PFSK-1 (cell line): ENCODE measurements at regions not wholly inside any gene's neighbourhood (a gene's known extent, or its start where the extent isn't known, plus 50 kb on each side); places are given as distances from the start of the nearest gene placed in this dataset.

Source experiments
- FOXP2 ChIP-seq: optimal IDR thresholded peaks from 2 replicates; pipeline ENCODE3; 2011; ENCODE audit warnings: borderline replicate concordance, control low read depth, inconsistent platforms; ENCODE audit not compliant: insufficient read depth; ENCODE audit errors: extremely low read length, extremely low read depth
- POLR2AphosphoS5 ChIP-seq: IDR thresholded peaks from 2 replicates; pipeline ENCODE4 v1.6.1; 2012; ENCODE audit warnings: low read depth, mild to moderate bottlenecking, control low read depth, low read length, moderate library complexity
- SIN3A ChIP-seq: IDR thresholded peaks from 2 replicates; pipeline ENCODE4 v1.6.1; 2012; ENCODE audit warnings: mild to moderate bottlenecking, low read length, moderate library complexity, borderline replicate concordance; ENCODE audit not compliant: insufficient read depth
- TAF1 ChIP-seq: IDR thresholded peaks from 2 replicates; pipeline ENCODE4 v1.6.1; 2012; ENCODE audit warnings: low read length, control low read depth, borderline replicate concordance; ENCODE audit not compliant: insufficient read depth
- TF ChIP-seq, protein P1 (sequence below), 2 experiments: IDR thresholded peaks; 2 replicates each; pipeline versions ENCODE4 v1.6.1 to v1.8.0; 2011 to 2012; ENCODE audit warnings: low read depth in 2 of 2, low read length in 2 of 2, control low read depth in 1 of 2, inconsistent platforms in 1 of 2, mild to moderate bottlenecking in 1 of 2, moderate library complexity in 1 of 2; ENCODE audit not compliant: insufficient read depth in 1 of 2

DNA sequence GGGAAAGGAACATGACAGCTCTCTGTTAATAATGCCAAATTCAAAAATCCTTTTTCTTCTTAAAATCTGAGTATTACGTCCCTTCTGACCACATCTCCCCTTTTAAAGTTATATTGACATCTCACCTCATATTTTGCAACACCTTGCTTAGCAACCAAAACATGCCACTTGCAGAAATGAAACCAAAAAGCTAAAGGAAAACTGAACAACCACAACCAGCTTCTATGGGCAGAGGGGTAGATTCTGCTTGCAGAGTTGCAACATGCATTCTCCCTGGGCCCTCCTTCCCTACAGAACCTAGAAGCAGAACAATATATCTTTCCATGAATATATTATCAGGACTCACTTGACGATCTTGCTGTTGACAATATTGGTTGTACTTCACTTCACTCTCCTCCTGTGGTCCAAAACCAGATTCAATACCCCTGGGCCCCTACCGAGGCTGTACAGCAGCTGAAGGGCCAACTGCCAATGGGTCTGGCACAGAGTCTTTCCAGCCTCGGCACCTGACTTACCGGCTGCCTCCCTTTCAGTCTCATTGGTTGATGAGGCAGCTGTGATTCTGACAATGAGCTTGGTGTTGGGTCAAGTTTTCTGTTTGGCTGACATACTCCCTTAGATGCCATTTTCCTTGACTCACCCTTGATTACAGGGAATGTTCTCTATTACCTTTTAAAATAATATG lies 616.6 kb downstream of the ZEB2 start:
- TF ChIP-seq TAF1 (no peak), SIN3A (no peak), POLR2AphosphoS5 (no peak), FOXP2 (no peak)
- TF ChIP-seq, protein P1, sequence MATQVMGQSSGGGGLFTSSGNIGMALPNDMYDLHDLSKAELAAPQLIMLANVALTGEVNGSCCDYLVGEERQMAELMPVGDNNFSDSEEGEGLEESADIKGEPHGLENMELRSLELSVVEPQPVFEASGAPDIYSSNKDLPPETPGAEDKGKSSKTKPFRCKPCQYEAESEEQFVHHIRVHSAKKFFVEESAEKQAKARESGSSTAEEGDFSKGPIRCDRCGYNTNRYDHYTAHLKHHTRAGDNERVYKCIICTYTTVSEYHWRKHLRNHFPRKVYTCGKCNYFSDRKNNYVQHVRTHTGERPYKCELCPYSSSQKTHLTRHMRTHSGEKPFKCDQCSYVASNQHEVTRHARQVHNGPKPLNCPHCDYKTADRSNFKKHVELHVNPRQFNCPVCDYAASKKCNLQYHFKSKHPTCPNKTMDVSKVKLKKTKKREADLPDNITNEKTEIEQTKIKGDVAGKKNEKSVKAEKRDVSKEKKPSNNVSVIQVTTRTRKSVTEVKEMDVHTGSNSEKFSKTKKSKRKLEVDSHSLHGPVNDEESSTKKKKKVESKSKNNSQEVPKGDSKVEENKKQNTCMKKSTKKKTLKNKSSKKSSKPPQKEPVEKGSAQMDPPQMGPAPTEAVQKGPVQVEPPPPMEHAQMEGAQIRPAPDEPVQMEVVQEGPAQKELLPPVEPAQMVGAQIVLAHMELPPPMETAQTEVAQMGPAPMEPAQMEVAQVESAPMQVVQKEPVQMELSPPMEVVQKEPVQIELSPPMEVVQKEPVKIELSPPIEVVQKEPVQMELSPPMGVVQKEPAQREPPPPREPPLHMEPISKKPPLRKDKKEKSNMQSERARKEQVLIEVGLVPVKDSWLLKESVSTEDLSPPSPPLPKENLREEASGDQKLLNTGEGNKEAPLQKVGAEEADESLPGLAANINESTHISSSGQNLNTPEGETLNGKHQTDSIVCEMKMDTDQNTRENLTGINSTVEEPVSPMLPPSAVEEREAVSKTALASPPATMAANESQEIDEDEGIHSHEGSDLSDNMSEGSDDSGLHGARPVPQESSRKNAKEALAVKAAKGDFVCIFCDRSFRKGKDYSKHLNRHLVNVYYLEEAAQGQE (IDR thresholded peaks at IDR 0.05; ENCODE audit: insufficient read depth in 1 of 2, low read depth in 2 of 2, low read length in 2 of 2): no peak

DNA sequence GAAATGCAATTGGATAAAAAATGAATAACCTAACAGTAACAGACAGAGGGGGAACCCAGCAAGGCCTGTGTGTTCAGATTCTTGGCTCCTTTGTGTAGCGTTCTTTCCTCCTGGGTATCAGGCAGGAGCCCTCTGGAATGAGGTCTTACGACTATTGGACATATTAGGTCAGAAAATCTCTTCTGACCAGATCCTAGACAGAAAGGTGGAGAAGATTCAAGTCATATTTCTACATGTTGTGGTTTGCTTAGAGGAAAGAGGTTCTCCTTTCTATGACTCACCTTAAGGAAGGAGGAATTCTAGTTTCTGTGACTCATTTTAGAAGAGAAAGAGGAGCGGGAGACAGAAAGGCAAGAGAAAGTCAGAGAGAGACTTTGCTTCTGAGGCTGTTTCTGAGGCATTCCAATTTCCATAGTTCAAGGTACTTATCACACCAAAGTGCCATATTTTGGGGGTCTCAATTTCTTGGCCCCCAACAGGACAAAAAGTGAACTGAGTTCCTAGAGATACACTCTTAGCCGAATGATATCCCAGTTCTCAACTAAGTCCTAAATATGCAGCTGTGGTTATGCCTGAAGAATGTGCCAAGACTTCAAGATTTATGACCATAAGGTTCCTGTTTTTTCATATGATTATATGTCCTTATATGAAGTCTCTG lies 618.6 kb downstream of the ZEB2 start:
- TF ChIP-seq, protein P1 (IDR thresholded peaks at IDR 0.05; ENCODE audit: insufficient read depth in 1 of 2, low read depth in 2 of 2, low read length in 2 of 2): no peak
- TF ChIP-seq SIN3A (no peak), FOXP2 (no peak), POLR2AphosphoS5 (no peak), TAF1 (no peak)

DNA sequence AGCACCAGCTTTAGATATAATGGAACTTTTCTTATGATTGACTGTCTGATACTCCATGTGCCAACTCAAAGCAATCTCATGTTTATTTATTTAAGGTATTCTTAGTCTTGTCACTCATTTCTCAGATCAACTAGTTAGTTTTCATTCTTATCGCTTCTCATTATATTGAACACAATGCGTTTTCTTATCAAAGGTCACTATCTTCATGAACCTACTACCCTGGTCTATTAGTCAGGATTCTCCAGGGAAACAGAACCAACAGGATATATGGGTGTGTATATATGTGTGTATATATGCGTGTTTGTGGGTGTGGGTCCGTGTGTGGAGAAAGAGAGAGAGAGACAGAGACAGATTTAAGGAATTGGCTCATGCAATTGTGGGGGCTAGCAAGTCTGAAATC lies 619.9 kb downstream of the ZEB2 start:
- no peak for TF ChIP-seq POLR2AphosphoS5
- TF ChIP-seq FOXP2: no peak
- TF ChIP-seq SIN3A: no peak
- TF ChIP-seq, protein P1 (IDR thresholded peaks at IDR 0.05; ENCODE audit: insufficient read depth in 1 of 2, low read depth in 2 of 2, low read length in 2 of 2): no peak
- TF ChIP-seq TAF1: no peak

DNA sequence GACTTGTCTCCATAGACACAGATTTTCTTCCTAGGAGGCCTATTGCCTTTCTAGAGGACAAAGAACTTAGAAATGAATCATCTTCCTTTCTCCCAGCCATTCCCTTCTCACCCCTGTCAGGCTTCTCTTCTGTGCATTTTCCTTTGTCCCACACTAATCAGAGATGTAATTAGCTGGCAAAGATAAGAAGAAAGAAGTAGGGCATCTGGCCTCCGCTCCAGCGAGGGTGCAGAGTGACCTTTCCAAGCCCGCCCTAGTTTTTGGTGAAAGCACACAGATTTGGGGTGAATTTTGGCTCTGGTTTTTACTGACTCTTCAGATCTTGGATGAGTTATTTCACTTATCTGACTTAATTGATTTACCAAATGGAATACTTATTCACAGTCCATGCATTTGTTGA lies 626.5 kb downstream of the ZEB2 start:
- no peak for TF ChIP-seq TAF1
- no peak for TF ChIP-seq POLR2AphosphoS5
- TF ChIP-seq, protein P1 (IDR thresholded peaks at IDR 0.05; ENCODE audit: insufficient read depth in 1 of 2, low read depth in 2 of 2, low read length in 2 of 2): no peak
- no peak for TF ChIP-seq SIN3A
- no peak for TF ChIP-seq FOXP2
